Ectodermal cell (in vitro differentiated cells): ENCODE measurements at regions not wholly inside any gene's neighbourhood (a gene's known extent, or its start where the extent isn't known, plus 50 kb on each side); places are given as distances from the start of the nearest gene placed in this dataset.

Source experiments
- H3K27ac ChIP-seq: 2 replicates; pipeline ENCODE4 v1.7.0; 2013; ENCODE audit warnings: mild to moderate bottlenecking, low read depth, low read length; ENCODE audit not compliant: insufficient read depth, poor library complexity, severe bottlenecking
- H3K27me3 ChIP-seq: 2 replicates; pipeline ENCODE4 v1.7.0; 2013; ENCODE audit warnings: mild to moderate bottlenecking, low read length; ENCODE audit not compliant: insufficient read depth, control insufficient read depth, poor library complexity, severe bottlenecking
- H3K36me3 ChIP-seq: one replicate; pipeline ENCODE4 v1.7.0; 2013; ENCODE audit warnings: low read length; ENCODE audit not compliant: control insufficient read depth, insufficient read depth
- H3K4me1 ChIP-seq: one replicate; pipeline ENCODE4 v1.7.0; 2013; ENCODE audit warnings: low read length; ENCODE audit not compliant: control insufficient read depth, insufficient read depth
- H3K4me3 ChIP-seq: 2 replicates; pipeline ENCODE4 v1.7.0; 2013; ENCODE audit warnings: low read depth, low read length, control low read depth; ENCODE audit not compliant: insufficient read depth
- H3K9me3 ChIP-seq: 2 replicates; pipeline ENCODE4 v1.7.0; 2013; ENCODE audit warnings: mild to moderate bottlenecking, low read length, moderate library complexity; ENCODE audit not compliant: control insufficient read depth
- WGBS, 2 experiments: methylation state at CpG; one replicate each; pipeline ENCODE4 v1.1.7; 2013; ENCODE audit warnings: missing lambda C conversion rate in 2 of 2; 5-methylcytosine and 5-hydroxymethylcytosine counted together

- Histone ChIP-seq H3K4me3 (no peak overlapping the region), H3K4me1 (no peaks in the 10 kb centered on the region), H3K9me3 (no peaks in the 10 kb centered on the region), H3K27me3 (no peaks in the 10 kb centered on the region), H3K27ac (no peak overlapping the region), H3K36me3 (no peaks in the 10 kb centered on the region)
- WGBS, 2 experiments: 83 to 89% methylated on average over 2 of the region's 3 CpGs
Measured at GRCh38 chr2:171225302-171225980, 64.7 kb upstream of the TLK1 start.

GRCh38 chr2:171217330-171217729, 56.6 kb upstream of the TLK1 start:
- no peaks in the 10 kb centered on the region for H3K9me3 ChIP-seq
- no peak overlapping the region for H3K27ac ChIP-seq
- no peaks in the 10 kb centered on the region for H3K36me3 ChIP-seq
- no peak overlapping the region for H3K4me3 ChIP-seq
- 0% methylated on average over 2 of the region's 2 CpGs for WGBS, 2 experiments
- no peaks in the 10 kb centered on the region for H3K27me3 ChIP-seq
- H3K4me1 ChIP-seq: peaks cover 12% of the 10 kb centered on the region

- no peak overlapping the region for H3K27ac ChIP-seq
- no peaks in the 10 kb centered on the region for H3K36me3 ChIP-seq
- WGBS, 2 experiments: 69 to 76% methylated on average over 4 to 5 of the region's 5 CpGs
- H3K4me3 ChIP-seq: no peak overlapping the region
- peaks cover 12% of the 10 kb centered on the region for H3K4me1 ChIP-seq
- no peaks in the 10 kb centered on the region for H3K9me3 ChIP-seq
- no peaks in the 10 kb centered on the region for H3K27me3 ChIP-seq
Measured at GRCh38 chr2:171216631-171217030, 55.9 kb upstream of the TLK1 start.

- H3K27ac ChIP-seq: no peak overlapping the region
- H3K4me1 ChIP-seq: peaks cover 12% of the 10 kb centered on the region
- H3K27me3 ChIP-seq: no peaks in the 10 kb centered on the region
- no peaks in the 10 kb centered on the region for H3K9me3 ChIP-seq
- H3K4me3 ChIP-seq: no peak overlapping the region
- no peaks in the 10 kb centered on the region for H3K36me3 ChIP-seq
- WGBS, 2 experiments: 90 to 92% methylated on average over 5 of the region's 5 CpGs
Measured at GRCh38 chr2:171214093-171214492, 53.4 kb upstream of the TLK1 start.

- no peaks in the 10 kb centered on the region for H3K36me3 ChIP-seq
- no peaks in the 10 kb centered on the region for H3K4me1 ChIP-seq
- no peak overlapping the region for H3K4me3 ChIP-seq
- no peaks in the 10 kb centered on the region for H3K27me3 ChIP-seq
- no peaks in the 10 kb centered on the region for H3K9me3 ChIP-seq
- no peak overlapping the region for H3K27ac ChIP-seq
- 93% methylated on average over 8 of the region's 8 CpGs for WGBS, 2 experiments
Measured at GRCh38 chr2:171210864-171211431, 50.3 kb upstream of the TLK1 start.
